GM23248 (cell line): ENCODE measurements at regions not wholly inside any gene's neighbourhood (a gene's known extent, or its start where the extent isn't known, plus 50 kb on each side); places are given as distances from the start of the nearest gene placed in this dataset.

Source experiments
- DNase-seq: peaks from one replicate; pipeline ENCODE4 v3.0.0-alpha.2; 2015
- H2AFZ ChIP-seq: fragments of 200-600 bp; sonication (generic); 2 replicates; pipeline ENCODE4 v1.6.1; 2016; ENCODE audit warnings: antibody characterized with exemption
- H3F3A ChIP-seq: fragments of 200-600 bp; sonication (generic); 2 replicates; pipeline ENCODE4 v1.6.1; 2016; ENCODE audit warnings: mild to moderate bottlenecking, antibody characterized with exemption, mixed run types; ENCODE audit not compliant: insufficient read depth
- H3K27ac ChIP-seq: fragments of 200-600 bp; sonication (generic); 2 replicates; pipeline ENCODE4 v1.5.1; 2016; ENCODE audit warnings: mild to moderate bottlenecking
- H3K27me3 ChIP-seq: fragments of 200-600 bp; sonication (generic); replicated peaks from 2 replicates; pipeline ENCODE4 v1.6.1; 2016; ENCODE audit warnings: mild to moderate bottlenecking; ENCODE audit not compliant: insufficient read depth
- H3K36me3 ChIP-seq: fragments of 200-600 bp; sonication (generic); 2 replicates; pipeline ENCODE4 v1.6.1; 2016; ENCODE audit warnings: low read depth, mild to moderate bottlenecking
- H3K4me1 ChIP-seq: fragments of 200-600 bp; sonication (generic); 2 replicates; pipeline ENCODE4 v1.6.1; 2016; ENCODE audit warnings: mild to moderate bottlenecking; ENCODE audit not compliant: insufficient read depth
- H3K4me2 ChIP-seq: fragments of 200-600 bp; sonication (generic); one replicate; pipeline ENCODE4 v1.6.1; 2016; ENCODE audit warnings: mild to moderate bottlenecking; ENCODE audit not compliant: unreplicated experiment
- H3K4me3 ChIP-seq: fragments of 200-600 bp; sonication (generic); 2 replicates; pipeline ENCODE4 v1.5.1; 2016; ENCODE audit warnings: mild to moderate bottlenecking
- H3K79me2 ChIP-seq: fragments of 200-600 bp; sonication (generic); 2 replicates; pipeline ENCODE4 v1.6.1; 2016; ENCODE audit warnings: mild to moderate bottlenecking; ENCODE audit not compliant: insufficient read depth
- H3K9ac ChIP-seq: fragments of 200-600 bp; sonication (generic); 2 replicates; pipeline ENCODE4 v1.6.1; 2016; ENCODE audit warnings: mild to moderate bottlenecking
- H3K9me2 ChIP-seq: fragments of 200-600 bp; sonication (generic); 2 replicates; pipeline ENCODE4 v1.6.1; 2016; ENCODE audit warnings: mixed run types, mild to moderate bottlenecking, moderate library complexity; ENCODE audit not compliant: insufficient read depth
- H3K9me3 ChIP-seq: fragments of 200-600 bp; sonication (generic); one replicate; pipeline ENCODE4 v1.6.1; 2017; ENCODE audit warnings: low read depth
- H4K20me1 ChIP-seq: fragments of 200-600 bp; sonication (generic); 2 replicates; pipeline ENCODE4 v1.6.0; 2016; ENCODE audit not compliant: insufficient read depth
- EZH2 ChIP-seq: fragments of 200-600 bp; sonication (generic); IDR thresholded peaks from 2 replicates; pipeline ENCODE4 v1.6.1; 2018; ENCODE audit warnings: antibody characterized with exemption, mild to moderate bottlenecking; ENCODE audit not compliant: insufficient read depth, poor library complexity, severe bottlenecking
- EZH2phosphoT487 ChIP-seq: fragments of 200-600 bp; sonication (generic); IDR thresholded peaks from 2 replicates; pipeline ENCODE4 v1.6.1; 2018; ENCODE audit warnings: antibody characterized with exemption, moderate library complexity, mild to moderate bottlenecking, low read depth; ENCODE audit not compliant: insufficient read depth
- WGBS, 2 experiments: methylation state at CpG; one replicate each; pipeline ENCODE4 v1.1.6; 2015 to 2017; ENCODE audit warnings: low lambda C conversion rate in 2 of 2, low coverage in 1 of 2; ENCODE audit errors: missing lambda C conversion rate in 2 of 2; 5-methylcytosine and 5-hydroxymethylcytosine counted together
- in situ Hi-C: fragments of 300-500 bp; cut with MboI; formaldehyde crosslinking; loops from 2 replicates; pipeline ENCODE4 v1.15.0; 2020

- Histone ChIP-seq H3K79me2 (no peaks in the 10 kb centered on the region), H3K4me1 (no peaks in the 10 kb centered on the region), H2AFZ (no peak overlapping the region), H3K36me3 (no peaks in the 10 kb centered on the region), H3K4me2 (no peak overlapping the region), H4K20me1 (no peaks in the 10 kb centered on the region), H3K27ac (no peak overlapping the region), H3K9me3 (no peaks in the 10 kb centered on the region), H3K27me3 (no peaks in the 10 kb centered on the region), H3K4me3 (no peak overlapping the region), H3K9ac (no peak overlapping the region), H3F3A (no peaks in the 10 kb centered on the region), H3K9me2 (no peaks in the 10 kb centered on the region)
- DNase-seq = no peak
- TF ChIP-seq EZH2 = no peak
- no peak for TF ChIP-seq EZH2phosphoT487
- 59 to 66% methylated on average over 25 of the region's 25 CpGs for WGBS, 2 experiments
- in situ Hi-C loops = no loop called here
These were observed 313.1 kb upstream of the ERCC4 start for GRCh38 chr16:13606804-13607203.

GRCh38 chr16:13607289-13607688 is 312.7 kb upstream of the ERCC4 start:
- H3F3A ChIP-seq = no peaks in the 10 kb centered on the region
- WGBS, 2 experiments = 42 to 55% methylated on average over 17 of the region's 17 CpGs

DNA sequence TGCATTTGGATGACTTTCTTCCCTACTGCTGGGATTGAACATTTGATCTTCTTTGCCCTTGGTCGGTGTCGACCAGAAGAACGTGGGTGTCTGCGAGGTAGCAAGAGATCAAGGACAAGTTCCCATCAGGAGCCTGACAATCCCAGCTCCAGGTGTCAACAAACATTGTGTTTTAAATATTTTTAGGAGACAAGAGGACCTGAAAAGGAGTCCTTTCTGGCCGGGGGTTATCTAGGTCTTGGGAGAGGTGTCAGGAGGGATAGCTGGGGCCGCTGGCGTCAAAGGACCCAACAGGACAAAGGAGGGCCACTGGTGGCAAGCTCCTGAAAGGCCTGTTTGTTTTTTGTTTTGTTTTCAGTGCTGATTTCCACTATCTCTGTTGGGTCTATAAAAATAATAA is 308.4 kb upstream of the ERCC4 start:
- H3K36me3 ChIP-seq = no peaks in the 10 kb centered on the region
- no peak overlapping the region for H3K4me3 ChIP-seq
- H4K20me1 ChIP-seq = no peaks in the 10 kb centered on the region
- H3K27ac ChIP-seq = no peak overlapping the region
- no peaks in the 10 kb centered on the region for H3F3A ChIP-seq
- no peaks in the 10 kb centered on the region for H3K79me2 ChIP-seq
- no peak for TF ChIP-seq EZH2
- TF ChIP-seq EZH2phosphoT487 = no peak
- no peak overlapping the region for H2AFZ ChIP-seq
- no peaks in the 10 kb centered on the region for H3K27me3 ChIP-seq
- WGBS, 2 experiments = 10 to 13% methylated on average over 7 of the region's 7 CpGs
- no peak overlapping the region for H3K4me2 ChIP-seq
- no peak overlapping the region for H3K9ac ChIP-seq
- no peaks in the 10 kb centered on the region for H3K9me2 ChIP-seq
- in situ Hi-C loops = no loop called here
- H3K9me3 ChIP-seq = no peaks in the 10 kb centered on the region
- H3K4me1 ChIP-seq = no peaks in the 10 kb centered on the region
- no peak for DNase-seq

More at GRCh38 chr16:13607289-13607688, 312.7 kb upstream of the ERCC4 start:
- Histone ChIP-seq H3K4me2 (no peak overlapping the region), H2AFZ (no peak overlapping the region), H3K27ac (no peak overlapping the region), H3K79me2 (no peaks in the 10 kb centered on the region), H3K36me3 (no peaks in the 10 kb centered on the region), H3K4me3 (no peak overlapping the region), H3K9ac (no peak overlapping the region), H3K4me1 (no peaks in the 10 kb centered on the region), H3K9me2 (no peaks in the 10 kb centered on the region), H4K20me1 (no peaks in the 10 kb centered on the region), H3K9me3 (no peaks in the 10 kb centered on the region), H3K27me3 (no peaks in the 10 kb centered on the region)
- DNase-seq = no peak
- in situ Hi-C loops = no loop called here
- no peak for TF ChIP-seq EZH2
- no peak for TF ChIP-seq EZH2phosphoT487

DNA sequence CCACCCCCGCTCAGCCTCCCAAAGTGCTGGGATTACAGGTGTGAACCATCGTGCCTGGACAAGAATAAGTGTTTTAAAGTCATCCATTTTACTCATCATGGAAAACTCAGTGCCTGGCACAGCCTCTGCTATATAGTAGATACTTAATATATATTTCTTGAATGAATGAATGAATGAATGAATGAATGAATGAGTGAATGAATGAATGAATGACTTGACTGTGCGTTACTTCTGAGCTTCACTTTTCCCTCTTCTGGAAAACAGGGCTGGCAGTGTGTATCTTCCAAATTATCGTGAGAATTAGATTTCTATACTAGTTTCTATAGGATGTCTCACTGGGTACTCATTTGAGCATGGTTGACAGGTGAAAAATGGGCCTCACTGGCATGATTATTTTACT is 307.3 kb upstream of the ERCC4 start:
- Histone ChIP-seq H3K9me2 (no peaks in the 10 kb centered on the region), H3K27me3 (no peaks in the 10 kb centered on the region), H3K9me3 (no peaks in the 10 kb centered on the region), H3K4me2 (no peak overlapping the region), H3F3A (no peaks in the 10 kb centered on the region), H3K36me3 (no peaks in the 10 kb centered on the region), H3K27ac (no peak overlapping the region), H3K4me1 (no peaks in the 10 kb centered on the region), H3K9ac (no peak overlapping the region), H4K20me1 (no peaks in the 10 kb centered on the region), H3K4me3 (no peak overlapping the region), H2AFZ (no peak overlapping the region), H3K79me2 (no peaks in the 10 kb centered on the region)
- WGBS, 2 experiments = 15 to 20% methylated on average over 4 of the region's 4 CpGs
- TF ChIP-seq EZH2 = no peak
- TF ChIP-seq EZH2phosphoT487 = no peak
- in situ Hi-C loops = no loop called here
- DNase-seq = no peak

- H3F3A ChIP-seq = no peaks in the 10 kb centered on the region
- no peak overlapping the region for H3K9ac ChIP-seq
- in situ Hi-C loops = no loop called here
- H3K9me3 ChIP-seq = no peaks in the 10 kb centered on the region
- no peak overlapping the region for H2AFZ ChIP-seq
- WGBS, 2 experiments = 10% methylated on average over 2 of the region's 2 CpGs
- no peak overlapping the region for H3K27ac ChIP-seq
- H4K20me1 ChIP-seq = no peaks in the 10 kb centered on the region
- no peak for DNase-seq
- no peak overlapping the region for H3K4me2 ChIP-seq
- H3K36me3 ChIP-seq = no peaks in the 10 kb centered on the region
- no peaks in the 10 kb centered on the region for H3K9me2 ChIP-seq
- H3K79me2 ChIP-seq = no peaks in the 10 kb centered on the region
- TF ChIP-seq EZH2 (no peak), EZH2phosphoT487 (no peak)
- no peaks in the 10 kb centered on the region for H3K27me3 ChIP-seq
- H3K4me1 ChIP-seq = no peaks in the 10 kb centered on the region
- no peak overlapping the region for H3K4me3 ChIP-seq
These were observed 306.8 kb upstream of the ERCC4 start for GRCh38 chr16:13613165-13613564.
